GM18861 (cell line): ENCODE measurements at regions not wholly inside any gene's neighbourhood (a gene's known extent, or its start where the extent isn't known, plus 50 kb on each side); places are given as distances from the start of the nearest gene placed in this dataset.

Experiments
- ATAC-seq: cut with Tn5 transposase; IDR thresholded peaks from one replicate; pipeline ENCODE4 v1.9.1; 2021; ENCODE audit not compliant: unreplicated experiment

GRCh38 chr3:115518100-115518852, 105.0 kb upstream of the GAP43 start:
- no peak for ATAC-seq

- ATAC-seq: no peak
These were observed 103.1 kb upstream of the GAP43 start for GRCh38 chr3:115520241-115520640.

GRCh38 chr3:115520651-115521245, 102.6 kb upstream of the GAP43 start:
- no peak for ATAC-seq

GRCh38 chr3:115523458-115523857, 99.9 kb upstream of the GAP43 start:
- ATAC-seq: no peak

- no peak for ATAC-seq
These were observed 98.8 kb upstream of the GAP43 start for GRCh38 chr3:115524549-115524948.

- ATAC-seq: no peak
These were observed 97.6 kb upstream of the GAP43 start for GRCh38 chr3:115525731-115526130.

- no peak for ATAC-seq
These were observed 90.1 kb upstream of the GAP43 start for GRCh38 chr3:115533218-115533617.

GRCh38 chr3:115536171-115536570, 87.1 kb upstream of the GAP43 start:
- no peak for ATAC-seq

GRCh38 chr3:115537669-115538068, 85.6 kb upstream of the GAP43 start:
- ATAC-seq: no peak

GRCh38 chr3:115547207-115547606, 76.1 kb upstream of the GAP43 start:
- no peak for ATAC-seq

- no peak for ATAC-seq
These were observed 74.7 kb upstream of the GAP43 start for GRCh38 chr3:115548611-115549010.

GRCh38 chr3:115549071-115549470, 74.2 kb upstream of the GAP43 start:
- ATAC-seq: no peak

GRCh38 chr3:115550285-115550761, 73.0 kb upstream of the GAP43 start:
- no peak for ATAC-seq

- ATAC-seq: no peak
These were observed 72.3 kb upstream of the GAP43 start for GRCh38 chr3:115551016-115551415.

- no peak for ATAC-seq
These were observed 71.3 kb upstream of the GAP43 start for GRCh38 chr3:115552007-115552406.

GRCh38 chr3:115553796-115554486, 69.4 kb upstream of the GAP43 start:
- no peak for ATAC-seq

- ATAC-seq: no peak
These were observed 68.9 kb upstream of the GAP43 start for GRCh38 chr3:115554487-115554807.

- ATAC-seq: no peak
These were observed 60.6 kb upstream of the GAP43 start for GRCh38 chr3:115562636-115563267.

- no peak for ATAC-seq
These were observed 59.3 kb upstream of the GAP43 start for GRCh38 chr3:115563984-115564383.

- no peak for ATAC-seq
These were observed 51.9 kb upstream of the GAP43 start for GRCh38 chr3:115571413-115571812.
